Heart right ventricle (tissue), 16 donors: ENCODE measurements at regions not wholly inside any gene's neighbourhood (a gene's known extent, or its start where the extent isn't known, plus 50 kb on each side); places are given as distances from the start of the nearest gene placed in this dataset.

ENCODE experiments used
- ATAC-seq, 8 donors: fragments of 200-7000 bp; cut with Tn5 transposase; one replicate each; pipeline ENCODE4 v1.9.1; 2020; ENCODE audit warnings: mild to moderate bottlenecking in 8 of 8, moderate library complexity in 8 of 8, moderate number of reproducible peaks in 1 of 8
- DNase-seq, 2 donors: peaks; one replicate each; pipeline ENCODE4 v3.0.0-alpha.2; 2020
- H3K27ac ChIP-seq, 10 donors: fragments of 200-600 bp; sonication (generic) in 2 of 10; one replicate each; pipeline versions ENCODE4 v1.5.0 to v1.8.0; 2020 to 2022; ENCODE audit warnings: mild to moderate bottlenecking in 3 of 10
- H3K27me3 ChIP-seq, 7 donors: fragments of 200-600 bp; one replicate each; pipeline ENCODE4 v1.8.0; 2021 to 2022; ENCODE audit warnings: mild to moderate bottlenecking in 2 of 7
- H3K36me3 ChIP-seq, 9 donors: fragments of 200-600 bp; sonication (generic) in 1 of 9; one replicate each; pipeline versions ENCODE4 v1.5.0 to v1.8.0; 2020 to 2022; ENCODE audit warnings: mild to moderate bottlenecking in 2 of 9
- H3K4me1 ChIP-seq, 9 donors: fragments of 200-600 bp; sonication (generic) in 1 of 9; one replicate each; pipeline versions ENCODE4 v1.5.0 to v1.8.0; 2020 to 2022; ENCODE audit warnings: mild to moderate bottlenecking in 4 of 9
- H3K4me3 ChIP-seq, 10 donors: fragments of 200-600 bp; sonication (generic) in 2 of 10; one replicate each; pipeline versions ENCODE4 v1.5.0 to v1.8.0; 2020 to 2022; ENCODE audit warnings: mild to moderate bottlenecking in 7 of 10, moderate library complexity in 2 of 10
- H3K9me3 ChIP-seq, 11 donors: fragments of 200-600 bp in 10 of 11; sonication (generic) in 2 of 11; one replicate each; pipeline versions ENCODE4 v1.5.0 to v1.8.0; 2013 to 2022; ENCODE audit warnings: mild to moderate bottlenecking in 2 of 11, control low read depth in 1 of 11, moderate library complexity in 1 of 11
- CTCF ChIP-seq, 9 donors: fragments of 200-600 bp; sonication (generic) in 2 of 9; IDR thresholded peaks; one replicate each; pipeline versions ENCODE4 v1.5.0 to v1.8.0; 2021 to 2022; ENCODE audit warnings: antibody characterized with exemption in 9 of 9, mild to moderate bottlenecking in 5 of 9, moderate library complexity in 1 of 9
- WGBS, 2 donors: extraction: QIAGEN DNeasy Blood & Tissue Kit; methylation state at CpG; one replicate each; pipeline ENCODE4 v1.1.7; 2013; ENCODE audit warnings: inconsistent platforms in 1 of 2; 5-methylcytosine and 5-hydroxymethylcytosine counted together
- intact Hi-C, 10 donors: fragments of 100-400 bp; cut with DNase I; formaldehyde crosslinking; loops; one replicate each; pipeline versions ENCODE4 v1.11.1 to v1.14.2; 2022
- donor health status: Arrhythmogenic right ventricular cardiomyopathy.
- donor health status: ischemic (EF 13 %, LVEDD 7.1; RV severe dilation, severe dysfunction).
- donor health status: healthy with polysubstance abuse.
- donor health status: DM: no; HTN: yes; CAD: no.
- donor health status: DM: no; HTN: no; CAD: no.
- donor health status: ischemic (EF 25% LVEDD 6.9; RV normal size, moderate dysfunction).
- donor health status: ischemic (EF 25% LVEDD 5.7; RV mildly dilated, moderate dysfunction).
- donor health status: healthy.
- donor health status: DM: yes; HTN: yes; CAD: no.
- donor health status: Ischemic cardiomyopathy.
- donor health status: ischemic (EF 35%, LVEDD 5.7; RV mildly dilated, moderate dysfunction).
- donor health status: nonischemic (EF 11% LVEDD 7.7; RV severe dilation, severe dysfunction).
- donor health status: DM: yes; HTN: yes; CAD: no.
- donor health status: PGD.
- donor health status: ischemic (EF 29% LVEDD 5.4; RV normal size, mild dysfunction).
- donor health status: nonischemic (EF 23%, LVEDD 6.1; RV moderate dilation, normal function).

GRCh38 chr22:47279746-47280145 is 517.3 kb downstream of the TBC1D22A start:
- ATAC-seq = no peak
- H3K9me3 ChIP-seq = no peaks in the 10 kb centered on the region
- no peak overlapping the region for H3K27ac ChIP-seq
- no peaks in the 10 kb centered on the region for H3K36me3 ChIP-seq
- peaks cover 0 to 79% (median 46%) of the 10 kb centered on the region in 7 donors for H3K27me3 ChIP-seq
- no peak overlapping the region for H3K4me3 ChIP-seq
- intact Hi-C loops = loop anchor here in 1 of 10 donors (10.0 kb wide), 1 partner anchor 55 kb away; no protein-coding TSS in a partner anchor
- WGBS, 2 donors = 71 to 76% methylated on average over 11 of the region's 11 CpGs
- no peak for TF ChIP-seq CTCF (IDR thresholded peaks at IDR 0.05)
- DNase-seq = no peak
- no peaks in the 10 kb centered on the region for H3K4me1 ChIP-seq

GRCh38 chr22:47279337-47279736 is 516.9 kb downstream of the TBC1D22A start:
- no peak for DNase-seq
- no peak for TF ChIP-seq CTCF (IDR thresholded peaks at IDR 0.05)
- no peaks in the 10 kb centered on the region for H3K36me3 ChIP-seq
- H3K27me3 ChIP-seq = peaks cover 0 to 75% (median 46%) of the 10 kb centered on the region in 7 donors
- no peak overlapping the region for H3K4me3 ChIP-seq
- peak in 1 of 8 donors; percentile 5 for ATAC-seq
- intact Hi-C loops = no loop called here
- WGBS, 2 donors = 80 to 84% methylated on average over 8 of the region's 8 CpGs
- no peaks in the 10 kb centered on the region for H3K9me3 ChIP-seq
- no peaks in the 10 kb centered on the region for H3K4me1 ChIP-seq
- no peak overlapping the region for H3K27ac ChIP-seq

GRCh38 chr22:47278655-47279054 is 516.2 kb downstream of the TBC1D22A start:
- no peaks in the 10 kb centered on the region for H3K4me1 ChIP-seq
- no peak overlapping the region for H3K27ac ChIP-seq
- peaks cover 0 to 69% (median 45%) of the 10 kb centered on the region in 7 donors for H3K27me3 ChIP-seq
- ATAC-seq = peak in 4 of 8 donors; percentile 16 to 68 (median 53)
- whole genome bisulfite sequencing, 2 donors = 80 to 85% methylated on average over 12 of the region's 12 CpGs
- no peaks in the 10 kb centered on the region for H3K9me3 ChIP-seq
- DNase-seq = no peak
- H3K36me3 ChIP-seq = no peaks in the 10 kb centered on the region
- H3K4me3 ChIP-seq = no peak overlapping the region
- intact Hi-C loops = no loop called here
- TF ChIP-seq CTCF (IDR thresholded peaks at IDR 0.05) = no peak

- intact Hi-C loops = no loop called here
- Histone ChIP-seq H3K27ac (no peak overlapping the region), H3K4me3 (no peak overlapping the region), H3K9me3 (no peaks in the 10 kb centered on the region), H3K27me3 (peaks cover 0 to 62% (median 39%) of the 10 kb centered on the region in 7 donors), H3K36me3 (no peaks in the 10 kb centered on the region), H3K4me1 (no peaks in the 10 kb centered on the region)
- no peak for DNase-seq
- no peak for ATAC-seq
- TF ChIP-seq CTCF (IDR thresholded peaks at IDR 0.05) = no peak
- WGBS, 2 donors = 83 to 87% methylated on average over 9 of the region's 9 CpGs
Measured at GRCh38 chr22:47277531-47277930, 515.1 kb downstream of the TBC1D22A start.
